IMR-90 (cell line): ENCODE measurements at regions not wholly inside any gene's neighbourhood (a gene's known extent, or its start where the extent isn't known, plus 50 kb on each side); places are given as distances from the start of the nearest gene placed in this dataset.

Source experiments
- ATAC-seq: fragments of 200-7000 bp; cut with Tn5 transposase; 2 replicates; pipeline ENCODE4 v1.9.1; 2020; ENCODE audit warnings: low read depth, mild to moderate bottlenecking, moderate library complexity
- BruUV-seq: library from RNA; stranded (reverse); fragments of 400-500 nt; replicated peaks from 2 replicates; lab custom pipeline; 2021; lab: Mats Ljungman, UMichigan
- CTCF ChIA-PET: fragments of 300-600 bp; formaldehyde crosslinking; extraction: SDS; loops from one replicate; lab custom pipeline; 2021; ENCODE audit warnings: antibody characterized with exemption; lab: Yijun Ruan, JAX
- POLR2A ChIA-PET: fragments of 300-600 bp; sonication (Branson Sonifier 250); formaldehyde crosslinking; loops from one replicate; lab custom pipeline; 2022; ENCODE audit warnings: antibody characterized with exemption; ENCODE audit not compliant: unreplicated experiment; lab: Charles Lee
- DNase-seq: peaks from one replicate; pipeline ENCODE4 v3.0.0; 2013
- H2AFZ ChIP-seq: replicated peaks from 2 replicates; pipeline ENCODE3; 2013; ENCODE audit warnings: low read length, mild to moderate bottlenecking; ENCODE audit not compliant: poor library complexity
- H2AK5ac ChIP-seq: 2 replicates; pipeline ENCODE4 v1.6.1; 2013; ENCODE audit warnings: low read depth, low read length, inconsistent platforms
- H2AK9ac ChIP-seq: replicated peaks from 2 replicates; pipeline ENCODE3; 2013; ENCODE audit warnings: mild to moderate bottlenecking, low read depth, low read length, moderate library complexity; ENCODE audit not compliant: poor library complexity
- H2BK120ac ChIP-seq: 2 replicates; pipeline ENCODE4 v1.6.1; 2013; ENCODE audit warnings: low read depth, low read length, inconsistent platforms
- H2BK15ac ChIP-seq: 3 replicates; pipeline ENCODE4 v1.6.1; 2013; ENCODE audit warnings: low read depth, low read length, inconsistent platforms
- H2BK20ac ChIP-seq: 2 replicates; pipeline ENCODE4 v1.6.1; 2013; ENCODE audit warnings: low read depth, mild to moderate bottlenecking, inconsistent platforms, low read length, moderate library complexity
- H2BK5ac ChIP-seq: 2 replicates; pipeline ENCODE4 v1.6.1; 2013; ENCODE audit warnings: mild to moderate bottlenecking, low read depth, low read length, inconsistent platforms; ENCODE audit not compliant: poor library complexity, severe bottlenecking
- H3K14ac ChIP-seq: replicated peaks from 2 replicates; pipeline ENCODE4 v1.6.1; 2013; ENCODE audit warnings: low read depth, low read length, inconsistent platforms
- H3K18ac ChIP-seq: 2 replicates; pipeline ENCODE4 v1.6.1; 2013; ENCODE audit warnings: low read depth, low read length, control low read depth
- H3K23ac ChIP-seq: 2 replicates; pipeline ENCODE4 v1.6.1; 2013; ENCODE audit warnings: low read depth, low read length, inconsistent platforms
- H3K27ac ChIP-seq: 2 replicates; pipeline ENCODE4 v1.5.1; 2013; ENCODE audit warnings: mild to moderate bottlenecking, control low read depth, low read length; ENCODE audit not compliant: insufficient read depth
- H3K27me3 ChIP-seq: 2 replicates; pipeline ENCODE4 v1.6.1; 2013; ENCODE audit warnings: low read length; ENCODE audit not compliant: control insufficient read depth, insufficient read depth
- H3K36me3 ChIP-seq: 2 replicates; pipeline ENCODE4 v1.6.1; 2013; ENCODE audit warnings: low read length, mixed read lengths; ENCODE audit not compliant: control insufficient read depth, insufficient read depth
- H3K4ac ChIP-seq: 2 replicates; pipeline ENCODE4 v1.6.1; 2013; ENCODE audit warnings: low read depth, low read length, inconsistent platforms
- H3K4me1 ChIP-seq: 2 replicates; pipeline ENCODE4 v1.6.1; 2013; ENCODE audit warnings: low read length, mixed read lengths; ENCODE audit not compliant: control insufficient read depth, insufficient read depth
- H3K4me2 ChIP-seq: 2 replicates; pipeline ENCODE4 v1.6.1; 2013; ENCODE audit warnings: low read depth, mild to moderate bottlenecking, control low read depth, low read length, moderate library complexity
- H3K4me3 ChIP-seq: 2 replicates; pipeline ENCODE4 v1.5.1; 2013; ENCODE audit warnings: low read depth, mild to moderate bottlenecking, control low read depth, low read length, moderate library complexity; ENCODE audit not compliant: insufficient read depth
- H3K56ac ChIP-seq: 2 replicates; pipeline ENCODE4 v1.6.1; 2013; ENCODE audit warnings: low read length, inconsistent platforms; ENCODE audit not compliant: insufficient read depth; ENCODE audit errors: extremely low read depth
- H3K79me1 ChIP-seq, 2 experiments: 2 replicates each; pipeline ENCODE4 v1.6.1; 2013; ENCODE audit warnings: low read length in 2 of 2, inconsistent platforms in 1 of 2, low read depth in 1 of 2
- H3K9ac ChIP-seq: 2 replicates; pipeline ENCODE4 v1.6.1; 2013; ENCODE audit warnings: low read depth, low read length, control low read depth
- H3K9me1 ChIP-seq: 2 replicates; pipeline ENCODE4 v1.6.1; 2013; ENCODE audit warnings: low read length, inconsistent platforms; ENCODE audit not compliant: insufficient read depth
- H3K9me3 ChIP-seq: 2 replicates; pipeline ENCODE4 v1.6.1; 2013; ENCODE audit warnings: low read length; ENCODE audit not compliant: control insufficient read depth, insufficient read depth
- H4K20me1 ChIP-seq: 2 replicates; pipeline ENCODE4 v1.6.1; 2013; ENCODE audit warnings: low read length, inconsistent platforms; ENCODE audit not compliant: insufficient read depth
- H4K5ac ChIP-seq: 2 replicates; pipeline ENCODE4 v1.6.1; 2013; ENCODE audit warnings: mild to moderate bottlenecking, low read depth, low read length, control low read depth
- H4K8ac ChIP-seq, 2 experiments: 2 replicates each; pipeline ENCODE4 v1.6.1; 2013; ENCODE audit warnings: low read depth in 2 of 2, low read length in 2 of 2, control low read depth in 1 of 2, inconsistent platforms in 1 of 2
- H4K91ac ChIP-seq: 2 replicates; pipeline ENCODE4 v1.6.1; 2013; ENCODE audit warnings: low read depth, low read length, inconsistent platforms; ENCODE audit not compliant: insufficient read depth
- BHLHE40 ChIP-seq: fragments of 150-350 bp; IDR thresholded peaks from 2 replicates; pipeline ENCODE4 v1.6.1; 2016; ENCODE audit warnings: mild to moderate bottlenecking, low read depth, low read length
- CHD1 ChIP-seq: IDR thresholded peaks from 2 replicates; pipeline ENCODE4 v1.6.1; 2012; ENCODE audit warnings: low read depth, low read length, improper control_type of control experiment
- ELK1 ChIP-seq: fragments of 150-350 bp; IDR thresholded peaks from 2 replicates; pipeline ENCODE4 v1.6.1; 2016; ENCODE audit warnings: low read depth, mild to moderate bottlenecking, low read length, moderate library complexity, borderline replicate concordance
- MAZ ChIP-seq: IDR thresholded peaks from 2 replicates; pipeline ENCODE4 v1.6.1; 2012; ENCODE audit warnings: low read depth, mild to moderate bottlenecking, low read length, improper control_type of control experiment, moderate library complexity, borderline replicate concordance
- MXI1 ChIP-seq: IDR thresholded peaks from 2 replicates; pipeline ENCODE4 v1.6.1; 2012; ENCODE audit warnings: low read depth, mild to moderate bottlenecking, low read length, moderate library complexity, borderline replicate concordance
- NFE2L2 ChIP-seq: fragments of 150-350 bp; IDR thresholded peaks from 2 replicates; pipeline ENCODE4 v1.6.1; 2016; ENCODE audit warnings: low read depth, mild to moderate bottlenecking, low read length
- POLR2A ChIP-seq: IDR thresholded peaks from 2 replicates; pipeline ENCODE4 v1.6.1; 2012; ENCODE audit warnings: mild to moderate bottlenecking, low read depth, low read length
- RAD21 ChIP-seq: IDR thresholded peaks from 2 replicates; pipeline ENCODE4 v1.6.1; 2012; ENCODE audit warnings: low read length, improper control_type of control experiment
- RCOR1 ChIP-seq: IDR thresholded peaks from 2 replicates; pipeline ENCODE4 v1.6.1; 2012; ENCODE audit warnings: mild to moderate bottlenecking, low read length, improper control_type of control experiment; ENCODE audit not compliant: insufficient replicate concordance
- RFX5 ChIP-seq: IDR thresholded peaks from 2 replicates; pipeline ENCODE4 v1.8.0; 2012; ENCODE audit warnings: low read depth, mild to moderate bottlenecking, low read length, moderate library complexity
- USF2 ChIP-seq: fragments of 150-350 bp; IDR thresholded peaks from 2 replicates; pipeline ENCODE4 v1.6.1; 2017; ENCODE audit warnings: mild to moderate bottlenecking, antibody characterized with exemption, low read length, low read depth
- WGBS, 2 experiments: methylation state at CpG; one replicate each; pipeline versions ENCODE4 v1.1.5 to v1.1.7; 2013; ENCODE audit warnings: missing lambda C conversion rate in 2 of 2; ENCODE audit not compliant: insufficient read length in 1 of 2; ENCODE audit errors: extremely low coverage in 2 of 2; 5-methylcytosine and 5-hydroxymethylcytosine counted together
- dilution Hi-C: fragments of 300-500 bp; cut with HindIII; formaldehyde crosslinking; loops from one replicate; pipeline ENCODE4 v1.14.3; 2018; ENCODE audit warnings: low sequenced_read_pairs; ENCODE audit not compliant: unreplicated experiment
- in situ Hi-C: fragments of 300-500 bp; cut with MboI; formaldehyde crosslinking; loops from 3 replicates; pipeline ENCODE4 v1.14.3; 2019; ENCODE audit warnings: low sequenced_read_pairs, inconsistent platforms, mixed read lengths
- intact Hi-C: fragments of 100-400 bp; cut with micrococcal nuclease; formaldehyde crosslinking; loops from 2 replicates; pipeline ENCODE4 v1.10.0; 2022

GRCh38 chr5:167778228-167778627 is 513.2 kb upstream of the WWC1 start:
- no CpG with 5 or more reads among the region's 2 CpGs for WGBS, 2 experiments
- H3K9ac ChIP-seq: no peak overlapping the region
- H3K4me1 ChIP-seq: no peaks in the 10 kb centered on the region
- no peak overlapping the region for H2BK20ac ChIP-seq
- no peak overlapping the region for H2AK9ac ChIP-seq
- no peaks in the 10 kb centered on the region for H3K79me1 ChIP-seq
- no peak overlapping the region for H3K27ac ChIP-seq
- no peak overlapping the region for H3K14ac ChIP-seq
- no peak overlapping the region for H2BK120ac ChIP-seq
- 0 out of 2 replicates have a peak, but pooled peaks cover 1% of the 10 kb centered on the region for H3K27me3 ChIP-seq
- H3K4me2 ChIP-seq: no peak overlapping the region
- dilution Hi-C loops: no loop called here
- H4K91ac ChIP-seq: no peak overlapping the region
- CTCF ChIA-PET: interaction anchor here (0.6 kb wide), 1 partner anchor 155 kb away, joined by 3 read pairs; no protein-coding TSS in a partner anchor
- in situ Hi-C loops: no loop called here
- TF ChIP-seq RFX5 (no peak), USF2 (no peak), MXI1 (no peak), RAD21 (no peak), RCOR1 (no peak), MAZ (no peak), ELK1 (no peak), BHLHE40 (no peak), NFE2L2 (no peak), CHD1 (no peak), POLR2A (no peak)
- H3K9me3 ChIP-seq: no peaks in the 10 kb centered on the region
- no peak overlapping the region for H3K56ac ChIP-seq
- no peak overlapping the region for H2BK15ac ChIP-seq
- no peak overlapping the region for H3K4ac ChIP-seq
- no peak overlapping the region for H3K18ac ChIP-seq
- H2AK5ac ChIP-seq: no peak overlapping the region
- H4K5ac ChIP-seq: no peak overlapping the region
- POLR2A ChIA-PET: no interaction called here
- H2AFZ ChIP-seq: no peak overlapping the region
- no peaks in the 10 kb centered on the region for H3K36me3 ChIP-seq
- intact Hi-C loops: no loop called here
- DNase-seq (no peak), ATAC-seq (no peak)
- H3K23ac ChIP-seq: no peak overlapping the region
- H4K20me1 ChIP-seq: no peaks in the 10 kb centered on the region
- no TSS peak for BruUV-seq
- H3K4me3 ChIP-seq: no peak overlapping the region
- H2BK5ac ChIP-seq: no peak overlapping the region
- no peaks in the 10 kb centered on the region for H3K9me1 ChIP-seq
- no peak overlapping the region for H4K8ac ChIP-seq
